Fibroblast of skin of abdomen (primary cell): ENCODE measurements at regions not wholly inside any gene's neighbourhood (a gene's known extent, or its start where the extent isn't known, plus 50 kb on each side); places are given as distances from the start of the nearest gene placed in this dataset.
"Not testable (repeated sequence)": the region's sequence is repeated elsewhere in the genome, so short reads cannot be mapped to it uniquely, and the experiment has no call there.

Experiments used
- DNase-seq: peaks from one replicate; pipeline ENCODE4 v3.0.0-alpha.2; 2013

DNA sequence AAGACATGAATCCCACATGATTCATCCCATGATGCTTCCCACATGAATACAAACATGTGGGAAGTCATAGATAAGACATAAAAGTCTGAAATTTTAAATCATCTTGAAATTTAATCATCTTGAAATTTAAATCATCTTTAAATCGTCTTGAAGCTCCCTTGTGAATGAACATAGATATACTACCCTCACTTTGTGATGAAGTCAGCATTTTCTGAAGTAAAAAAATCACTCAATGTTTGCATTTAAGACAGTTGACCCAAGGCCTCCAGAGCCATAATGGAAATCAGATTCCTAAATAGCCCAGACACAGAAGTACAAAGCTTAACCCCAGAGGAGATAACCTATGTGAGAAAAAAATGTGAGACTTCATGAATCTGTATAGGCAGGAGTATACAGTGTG, 279.4 kb downstream of the ZBBX start:
- DNase-seq, result no peak

DNA sequence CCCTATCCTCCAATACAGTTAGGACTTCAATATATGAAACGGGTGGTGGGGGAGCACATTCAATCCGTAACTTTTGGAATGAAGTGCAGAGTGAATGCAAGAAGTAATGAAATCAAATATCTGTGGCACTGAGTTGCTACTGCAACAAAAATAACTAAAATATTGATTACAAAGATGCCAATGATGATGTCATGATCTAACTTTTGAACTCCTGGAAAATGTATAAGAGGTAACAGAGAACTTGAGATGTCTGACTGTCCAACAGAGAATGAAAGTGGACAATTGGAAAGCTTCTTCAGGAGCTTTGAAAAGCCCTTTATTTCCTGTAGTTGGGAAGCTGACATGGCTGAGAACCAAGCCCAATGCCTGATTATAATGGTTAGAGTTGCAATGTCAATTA, 279.9 kb downstream of the ZBBX start:
- no peak for DNase-seq

DNA sequence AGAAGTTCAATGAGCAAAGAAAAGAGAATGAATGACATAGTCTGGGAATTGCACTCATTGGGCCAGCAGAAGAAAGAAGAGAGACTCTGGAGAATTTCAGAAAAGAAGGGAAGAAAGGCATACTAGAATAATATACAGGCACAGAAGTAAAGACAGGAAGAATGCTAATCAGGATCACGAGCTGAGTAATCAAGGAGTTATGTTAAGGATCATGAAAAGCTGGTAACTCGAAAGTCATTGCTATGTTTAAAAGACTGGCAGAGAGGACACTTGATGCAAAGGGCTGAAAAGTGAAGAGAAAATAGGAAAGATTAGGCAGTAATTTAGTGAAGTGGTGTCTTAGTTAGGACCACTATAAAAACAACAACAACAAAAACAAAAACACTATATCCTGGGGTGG, 284.1 kb downstream of the ZBBX start:
- peak; percentile 2 for DNase-seq

DNA sequence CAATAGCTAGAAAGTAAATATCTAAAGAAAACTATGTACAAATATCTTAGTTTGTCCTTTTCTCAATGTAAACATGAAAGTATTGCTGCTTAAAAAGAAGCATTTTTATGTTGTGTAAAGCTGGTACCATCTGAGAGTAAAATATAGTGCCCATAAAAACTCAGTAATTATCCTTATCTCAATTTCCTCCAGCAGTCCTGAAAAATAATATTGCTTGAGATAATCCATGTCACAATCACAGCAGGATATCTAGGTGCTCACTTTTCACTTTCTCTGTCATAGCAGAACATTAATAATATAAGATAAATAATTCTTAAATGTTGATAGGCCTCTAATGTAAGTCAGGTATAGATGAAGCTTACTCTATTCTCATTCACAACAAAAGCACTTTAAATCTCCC, 285.5 kb downstream of the ZBBX start:
- DNase-seq, result no peak

DNA sequence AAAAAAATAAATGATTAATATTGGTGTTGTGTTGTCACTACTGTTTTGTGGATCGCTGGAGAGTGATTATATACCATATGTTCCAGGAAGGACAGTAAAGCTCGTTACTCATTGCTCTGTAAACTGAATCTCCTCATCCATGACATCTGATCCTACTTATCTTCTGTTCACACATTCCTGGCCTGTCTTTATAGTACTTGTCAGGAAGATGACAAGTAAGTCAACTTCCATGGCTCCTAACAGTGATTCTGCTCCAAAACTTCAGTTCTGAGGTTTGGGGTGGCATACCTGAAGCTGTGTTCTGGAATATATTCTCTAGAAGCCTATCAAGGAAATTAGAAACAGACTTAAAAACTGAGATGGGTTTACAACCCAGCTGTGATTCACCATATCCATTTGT, 288.9 kb downstream of the ZBBX start:
- DNase-seq, result peak; percentile 62

DNA sequence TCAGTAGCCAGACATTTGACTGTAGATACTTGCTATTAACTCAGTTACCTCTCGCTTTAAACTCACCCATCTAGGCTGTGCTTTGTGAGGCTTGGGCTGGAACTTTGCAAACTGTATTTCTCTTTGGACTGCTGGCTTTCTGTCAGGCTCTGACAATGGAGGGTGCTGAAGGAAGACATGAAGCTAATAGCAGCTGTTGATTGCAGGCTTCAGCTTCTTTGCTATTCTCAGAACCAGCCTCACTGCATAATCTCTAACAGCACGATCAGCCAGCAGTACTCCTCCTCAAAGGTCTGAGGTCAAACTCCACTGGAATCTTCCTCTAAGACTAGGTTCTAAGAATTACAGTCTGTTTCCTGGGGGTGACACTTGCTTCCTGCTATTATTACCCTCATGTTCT, 295.6 kb downstream of the ZBBX start:
- DNase-seq, result no peak

DNA sequence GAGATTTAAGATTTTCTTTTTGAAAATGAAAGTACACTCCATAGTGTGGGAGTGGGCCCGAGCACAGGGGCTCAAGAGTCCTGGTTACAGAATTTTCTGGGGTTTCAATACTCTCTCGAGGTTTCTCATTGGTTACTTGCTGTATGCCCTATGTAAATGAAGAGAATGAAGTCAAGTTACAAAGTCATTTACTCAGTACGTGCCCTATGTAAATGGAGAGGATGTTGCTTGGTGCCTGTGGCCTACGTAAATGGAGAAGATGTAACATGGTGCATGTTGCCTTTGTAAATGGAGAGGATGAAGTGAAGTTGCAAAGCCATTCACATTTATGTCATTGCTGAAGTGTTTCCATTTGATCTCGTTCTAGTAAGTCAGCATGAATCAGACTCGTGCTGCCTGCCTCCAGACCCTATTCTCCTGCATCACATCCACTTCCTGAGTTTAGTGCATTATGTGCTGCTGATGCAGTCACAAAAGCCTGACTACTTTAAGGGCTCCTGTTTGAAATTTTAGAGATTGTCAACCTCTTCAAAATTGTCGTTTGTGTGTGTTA, 302.0 kb downstream of the ZBBX start:
- DNase-seq, result peak; percentile 1

DNA sequence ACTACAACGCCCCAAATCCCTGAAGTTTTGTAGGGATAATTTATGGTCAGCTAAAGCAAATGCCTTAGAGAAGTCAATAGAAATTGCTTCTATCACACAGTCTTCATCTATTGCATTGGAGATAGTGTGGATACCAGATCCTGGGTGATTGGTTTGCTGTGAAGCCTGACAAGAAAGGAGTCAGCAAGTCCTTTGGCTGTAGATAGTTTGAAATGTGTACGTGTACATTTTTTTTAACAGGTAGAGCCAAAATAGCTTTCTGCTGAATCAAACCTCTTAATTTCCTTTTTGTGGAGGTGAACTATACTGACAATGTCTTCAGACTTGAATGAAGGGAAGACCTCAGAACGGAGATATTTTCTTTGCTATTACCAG, 312.3 kb downstream of the ZBBX start:
- no peak for DNase-seq

DNA sequence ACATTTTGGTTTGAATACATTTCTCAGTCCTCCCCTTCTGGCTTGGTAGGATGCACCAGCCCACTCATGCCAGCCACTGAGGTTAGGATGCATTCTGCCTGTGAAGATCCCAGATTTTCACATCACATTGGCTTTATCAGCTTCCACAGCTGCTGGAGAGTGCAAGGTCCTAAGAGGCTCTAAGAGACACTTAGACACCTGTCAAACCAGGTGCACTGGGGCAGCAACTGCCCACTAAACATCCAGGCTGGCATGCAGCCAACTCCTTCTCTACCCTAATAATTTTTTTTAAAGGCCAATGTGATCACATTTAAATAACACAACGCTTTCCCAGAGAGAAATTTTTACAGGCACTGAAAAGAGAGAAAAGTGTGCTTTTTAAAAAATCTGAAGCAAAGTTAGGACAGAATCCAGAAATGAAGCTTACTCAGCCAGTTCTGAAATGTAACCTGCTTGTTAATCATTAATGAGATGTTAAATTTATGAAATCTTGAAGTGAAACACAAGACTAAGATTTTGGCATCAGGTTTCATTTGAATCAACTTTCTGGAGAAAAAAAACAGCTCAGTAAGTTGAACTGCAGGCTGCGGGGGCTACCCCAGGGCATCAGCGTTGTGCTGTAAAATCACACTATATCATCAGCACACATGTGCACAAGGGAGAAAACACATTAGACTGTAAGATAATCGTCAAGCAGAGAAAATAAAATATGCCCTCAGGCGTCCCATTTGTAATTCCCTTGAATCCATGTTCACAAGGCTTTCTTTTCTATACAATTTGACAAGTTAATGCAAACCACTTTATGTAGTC, 312.9 kb downstream of the ZBBX start:
- DNase-seq, result no peak

DNA sequence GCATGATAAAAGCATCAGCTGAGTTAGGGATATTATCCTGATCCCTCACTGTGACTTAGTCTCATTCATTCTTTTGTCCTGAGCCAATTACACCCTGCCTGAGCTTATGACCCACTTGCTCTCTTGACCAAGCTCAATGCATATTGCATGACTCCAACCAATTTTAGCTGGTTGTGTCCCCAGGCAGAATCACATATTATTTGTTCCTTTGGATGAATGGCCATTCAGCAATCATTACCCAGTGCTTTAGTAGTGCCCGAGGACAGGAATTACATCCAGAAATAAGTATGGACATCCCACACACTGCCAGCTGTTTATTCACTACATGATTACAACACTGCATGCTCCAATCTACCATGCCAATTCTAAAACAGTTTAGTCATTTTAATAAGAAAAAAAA, 322.5 kb downstream of the ZBBX start:
- DNase-seq, result no peak

DNA sequence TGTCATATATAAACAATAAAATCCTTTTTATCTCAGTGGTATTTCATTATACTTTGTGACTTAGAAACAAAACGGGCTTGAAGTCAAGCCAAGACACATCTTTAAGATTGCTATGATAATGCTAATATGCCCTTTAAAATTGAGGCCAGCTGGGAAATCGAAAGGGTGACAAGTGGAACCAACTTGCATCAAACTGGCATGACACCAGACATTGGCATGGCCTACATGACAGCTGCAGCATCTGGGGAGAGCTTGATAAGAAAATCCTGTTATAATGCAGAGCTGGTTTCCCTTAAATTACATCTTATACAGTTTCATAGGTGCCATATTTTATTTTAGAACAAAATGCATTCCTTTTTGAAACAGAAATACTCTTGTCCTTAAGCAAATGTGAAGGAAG, 325.2 kb downstream of the ZBBX start:
- DNase-seq, result no peak

DNA sequence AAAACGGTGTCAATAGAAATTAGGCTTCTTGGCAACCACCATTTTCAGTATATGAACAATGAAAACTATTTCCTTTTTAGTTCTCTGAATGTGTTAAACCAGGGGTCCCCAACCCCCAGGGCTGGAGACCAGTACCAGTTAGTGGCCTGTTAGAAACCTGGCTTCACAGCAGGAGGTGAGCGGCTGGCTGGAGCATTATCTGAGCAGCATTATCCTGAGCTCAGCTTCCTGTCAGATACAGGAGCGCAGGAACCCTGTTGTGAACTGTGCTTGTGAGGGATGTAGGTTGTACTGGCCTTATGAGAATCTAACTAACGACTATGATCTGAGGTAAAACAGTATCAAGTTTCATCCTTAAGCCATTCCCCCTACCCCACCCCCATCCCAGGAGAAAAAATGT, 328.7 kb downstream of the ZBBX start:
- no peak for DNase-seq

DNA sequence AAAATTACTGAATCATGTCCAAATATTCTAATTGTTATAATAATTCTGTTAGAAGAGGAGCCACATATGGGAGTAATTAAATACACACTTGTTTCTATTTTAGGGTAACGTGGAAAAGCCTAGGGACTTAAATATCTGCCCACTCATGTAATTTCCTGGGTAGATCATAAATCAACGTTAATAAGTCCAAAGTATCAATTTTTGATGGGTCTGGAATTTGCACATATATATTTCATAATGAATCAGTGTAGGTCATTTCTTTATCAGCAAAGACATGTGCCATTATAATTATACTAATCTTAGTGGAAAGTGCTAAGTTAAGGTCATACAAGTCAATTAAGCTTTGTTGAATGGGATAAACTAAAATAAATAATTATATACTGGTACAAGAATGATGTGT, 346.2 kb downstream of the ZBBX start:
- no peak for DNase-seq

DNA sequence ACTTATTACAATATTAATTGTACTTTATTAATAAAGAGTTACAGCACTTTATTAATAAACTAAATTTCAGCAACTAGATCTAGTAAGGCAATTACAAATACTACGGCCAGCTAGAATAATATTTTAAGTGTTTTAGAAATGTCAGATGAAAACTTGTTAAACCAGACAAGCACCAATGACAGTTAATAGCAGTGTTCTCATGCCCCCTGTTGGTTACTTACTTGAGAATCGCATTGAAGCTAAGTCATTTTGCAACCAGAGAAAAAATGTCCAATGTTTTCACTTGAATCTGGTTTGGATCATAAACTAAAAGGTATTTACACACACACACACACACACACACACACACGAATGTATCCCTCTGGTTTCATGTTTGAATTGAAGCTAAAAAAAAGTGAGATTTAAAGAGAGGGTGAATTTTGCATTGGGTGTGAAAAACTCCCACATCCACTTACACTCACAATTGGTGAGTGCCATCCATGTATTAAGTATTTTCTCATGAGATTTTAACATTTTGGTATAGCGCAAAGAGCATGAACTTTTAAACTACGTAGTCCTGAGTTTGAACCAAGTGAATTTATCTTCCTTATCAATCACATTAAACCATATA, 347.7 kb downstream of the ZBBX start:
- peak; percentile 56 for DNase-seq

DNA sequence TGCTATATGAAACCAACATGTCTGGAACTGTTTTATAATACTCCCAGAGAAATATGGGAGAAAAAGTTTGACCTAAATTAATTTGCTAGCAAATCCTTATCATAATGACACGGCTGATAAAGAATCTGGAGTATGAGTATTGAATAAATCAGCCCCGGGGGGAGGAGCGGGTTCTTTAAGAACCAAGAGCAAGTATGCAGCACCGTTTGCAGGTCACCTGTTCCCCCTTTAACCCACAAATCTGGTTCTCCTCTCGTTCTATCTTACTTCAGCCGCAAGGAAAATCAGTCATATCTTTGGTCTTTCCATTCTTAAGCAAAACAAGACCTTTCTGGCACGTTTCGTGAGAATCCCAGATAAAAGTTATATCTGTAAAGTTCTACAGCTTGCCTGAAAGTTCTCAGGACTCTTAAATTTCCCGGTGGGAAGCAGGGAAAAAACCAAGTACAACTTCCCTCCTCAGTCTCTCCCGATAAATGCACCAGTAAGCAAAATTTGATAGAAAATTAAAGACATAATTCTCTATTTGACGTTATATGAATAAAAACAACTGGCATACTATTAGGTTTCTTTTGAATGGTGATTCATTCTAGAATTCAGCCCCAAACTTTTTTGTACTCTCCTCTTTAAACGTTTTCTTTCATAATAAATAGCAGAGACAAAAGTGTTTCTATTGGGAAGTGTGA, 348.6 kb downstream of the ZBBX start:
- no peak for DNase-seq

DNA sequence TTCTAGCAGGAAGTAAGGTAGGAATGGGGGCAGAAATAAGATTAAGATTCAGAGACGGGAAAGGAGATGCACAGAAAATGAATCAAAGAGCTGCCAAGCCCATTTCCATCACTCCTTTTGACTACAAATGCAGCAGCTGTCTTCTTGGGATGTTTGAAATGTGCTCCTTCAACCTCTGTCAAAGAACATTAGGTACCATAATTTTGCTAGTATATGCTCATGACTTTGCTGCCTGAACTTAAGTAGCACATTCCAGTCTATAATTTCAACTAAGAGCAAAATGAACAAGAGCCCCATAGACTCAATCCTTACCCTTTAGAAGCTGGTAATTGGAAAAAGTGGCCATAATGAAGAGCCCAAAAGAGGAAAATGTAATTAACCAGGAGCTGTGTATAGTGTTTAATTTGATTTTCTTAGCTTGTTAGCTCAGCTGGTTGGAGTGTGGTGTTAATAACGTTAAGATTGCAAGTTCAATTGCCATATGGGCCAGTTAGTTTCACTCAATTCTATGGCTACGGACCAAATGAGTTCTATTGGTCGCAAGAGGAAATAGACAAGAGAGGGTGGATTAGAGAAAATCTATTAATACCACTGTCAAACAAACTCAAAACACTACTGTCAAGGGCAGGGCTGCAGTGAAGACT, 349.9 kb downstream of the ZBBX start:
- no peak for DNase-seq

DNA sequence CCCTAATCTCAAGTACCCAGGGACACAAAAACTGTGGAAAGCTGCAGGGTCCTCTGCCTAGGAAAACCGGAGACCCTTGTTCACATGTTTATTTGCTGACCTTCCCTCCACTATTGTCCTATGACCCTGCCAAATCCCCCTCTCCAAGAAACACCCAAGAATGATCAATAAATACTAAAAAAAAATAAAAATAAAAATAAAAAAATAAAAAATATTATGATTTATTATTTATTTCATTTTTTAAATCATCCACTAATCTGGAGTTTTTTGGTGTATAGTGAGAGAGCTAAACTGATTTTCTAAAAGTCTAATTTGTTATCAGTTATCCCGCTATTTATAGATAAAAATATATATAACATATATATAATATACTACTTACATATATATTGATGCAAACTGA, 360.6 kb downstream of the ZBBX start:
- not testable (repeated sequence) for DNase-seq

DNA sequence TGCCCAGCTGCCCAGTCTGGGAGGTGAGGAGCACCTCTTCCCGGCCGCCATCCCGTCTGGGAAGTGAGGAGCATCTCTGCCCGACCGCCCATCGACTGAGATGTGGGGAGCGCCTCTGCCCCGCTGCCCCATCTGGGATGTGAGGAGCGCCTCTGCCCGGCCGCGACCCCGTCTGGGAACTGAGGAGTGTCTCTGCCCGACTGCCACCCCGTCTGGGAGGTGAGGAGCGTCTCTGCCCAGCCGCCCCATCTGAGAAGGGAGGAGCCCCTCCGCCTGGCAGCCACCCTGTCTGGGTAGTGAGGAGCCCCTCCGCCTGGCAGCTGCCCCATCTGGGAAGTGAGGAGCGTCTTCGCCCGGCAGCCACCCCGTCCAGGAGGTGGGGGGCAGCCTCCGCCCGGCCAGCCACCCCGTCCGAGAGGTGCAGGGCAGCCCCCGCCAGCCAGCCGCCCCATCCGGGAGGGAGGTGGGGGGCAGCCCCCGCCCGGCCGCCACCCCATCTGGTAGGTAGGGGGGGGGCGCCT, 361.4 kb downstream of the ZBBX start:
- DNase-seq, result not testable (repeated sequence)

DNA sequence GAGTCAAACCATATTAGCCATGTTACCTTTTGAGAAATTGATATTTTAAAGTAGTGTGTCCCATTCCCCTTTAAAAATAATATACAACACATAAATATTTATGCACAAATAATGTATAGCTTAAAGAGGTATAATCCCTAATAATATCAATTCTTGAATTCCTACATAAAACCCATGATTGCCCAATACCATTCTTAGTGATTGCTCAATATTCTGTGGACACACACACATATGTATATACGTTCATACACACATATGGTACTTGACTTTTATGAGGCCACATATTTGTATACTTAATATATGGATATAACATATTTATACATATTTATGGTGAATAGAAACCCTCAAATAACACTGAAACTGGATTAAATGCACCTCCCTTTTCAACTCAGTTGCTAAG, 367.4 kb downstream of the ZBBX start:
- DNase-seq, result no peak

DNA sequence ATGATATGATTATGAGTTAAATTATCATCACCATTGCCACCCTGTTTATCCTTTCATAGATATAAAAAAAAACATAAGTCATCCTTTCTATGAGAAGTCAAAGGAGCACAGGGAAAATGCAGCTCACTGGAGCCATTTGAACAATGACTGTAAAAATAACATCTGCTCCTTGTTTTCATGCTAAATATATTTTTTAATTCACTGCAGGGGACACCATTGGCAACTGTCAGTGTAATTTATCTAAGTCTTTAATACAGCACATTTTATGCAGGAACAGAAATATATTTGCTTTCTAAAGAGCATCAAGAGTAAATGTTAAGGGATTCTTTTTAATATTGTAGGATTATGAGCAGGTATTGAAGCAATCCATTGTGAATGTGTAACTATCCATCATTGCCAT, 371.3 kb downstream of the ZBBX start:
- no peak for DNase-seq

DNA sequence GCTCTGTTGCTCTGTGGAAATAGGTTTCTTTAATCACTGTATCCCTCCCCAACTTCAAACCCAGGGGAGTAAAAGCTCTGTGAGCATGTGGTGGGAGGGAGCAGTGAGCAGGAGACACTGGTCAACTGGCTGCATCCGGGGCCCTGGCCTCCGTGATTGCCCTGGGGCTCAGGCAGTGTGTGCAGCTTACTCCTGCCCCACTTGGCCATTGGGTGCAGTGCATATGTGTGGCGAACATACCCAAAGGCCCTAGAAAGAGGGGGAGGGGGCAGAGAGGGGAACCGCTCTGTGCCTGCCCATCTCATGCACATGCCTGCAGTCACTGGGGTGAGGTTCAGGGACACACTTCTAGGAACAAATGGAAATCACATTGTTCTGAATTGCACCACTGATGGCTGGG, 378.7 kb downstream of the ZBBX start:
- DNase-seq, result no peak

DNA sequence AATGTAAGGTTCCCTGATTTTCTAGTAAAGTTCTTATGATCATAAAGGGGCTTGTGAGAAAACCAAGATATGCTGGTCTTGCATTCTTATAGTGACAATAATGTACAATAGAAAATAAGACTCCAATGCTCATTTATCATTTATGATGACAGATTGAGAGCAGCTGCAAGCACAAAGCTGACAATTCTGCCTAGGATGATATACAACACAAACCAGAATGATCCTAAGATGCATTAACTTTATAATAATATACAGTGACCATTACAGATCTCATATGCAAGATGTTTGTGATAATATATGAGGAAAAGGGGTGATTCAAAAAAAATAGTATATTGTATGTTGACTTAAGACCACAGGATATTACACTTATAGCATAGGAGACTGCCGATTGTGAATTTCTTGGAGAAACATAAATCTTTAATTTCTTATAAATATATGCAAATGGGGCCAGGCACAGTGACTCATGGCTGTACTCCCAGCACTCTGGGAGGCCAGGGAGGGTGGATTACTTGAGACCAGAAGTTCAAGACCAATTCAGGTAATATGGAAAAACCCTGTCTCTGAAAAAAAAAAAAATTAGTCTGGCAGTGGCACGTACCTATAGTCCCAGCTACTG, 387.0 kb downstream of the ZBBX start:
- DNase-seq, result peak; percentile 16

DNA sequence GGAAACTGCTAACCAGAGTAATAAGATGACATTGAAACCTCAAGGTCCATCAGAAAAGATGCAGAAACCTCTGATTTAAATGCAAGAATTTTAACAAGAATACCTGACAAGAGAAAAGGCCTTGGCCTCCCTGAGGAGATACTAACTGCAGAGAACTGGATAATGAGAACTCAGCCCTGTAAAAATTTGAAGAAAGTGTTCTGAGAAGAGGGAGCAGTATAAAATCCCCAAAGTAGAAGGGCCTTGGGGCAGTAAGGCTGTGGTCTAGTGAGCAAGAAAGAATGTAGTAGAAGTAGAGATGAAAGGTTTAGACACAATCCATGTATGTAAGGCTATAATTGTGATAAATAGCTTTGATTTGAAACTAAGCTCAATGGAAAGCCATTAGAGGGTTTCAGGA, 394.1 kb downstream of the ZBBX start:
- peak; percentile 6 for DNase-seq
